CD14-positive monocyte (primary cell): ENCODE measurements at regions not wholly inside any gene's neighbourhood (a gene's known extent, or its start where the extent isn't known, plus 50 kb on each side); places are given as distances from the start of the nearest gene placed in this dataset.

ENCODE experiments used
- DNase-seq, 3 donors: peaks; one replicate each; pipeline ENCODE4 v3.0.0-alpha.2; 2011 to 2022
- H2AFZ ChIP-seq: 2 replicates; pipeline ENCODE4 v1.6.0; 2012; ENCODE audit warnings: mild to moderate bottlenecking, low read depth, low read length, inconsistent platforms; ENCODE audit not compliant: insufficient read depth, poor library complexity, severe bottlenecking
- H3K27ac ChIP-seq, 2 donors: 1 replicate in 1 of 2; 2 replicates in 1 of 2; pipeline ENCODE4 v1.5.1; 2012 to 2013; ENCODE audit warnings: low read length in 2 of 2, control low read depth in 1 of 2, inconsistent platforms in 1 of 2, low read depth in 1 of 2, mild to moderate bottlenecking in 1 of 2
- H3K27me3 ChIP-seq, 2 donors: one replicate each; pipeline versions ENCODE4 v1.6.0 to v1.6.1; 2011 to 2013; ENCODE audit warnings: low read length in 2 of 2; ENCODE audit not compliant: control insufficient read depth in 2 of 2, insufficient read depth in 2 of 2
- H3K36me3 ChIP-seq, 2 donors: replicated peaks in 1 of 2; 1 replicate in 1 of 2; 2 replicates in 1 of 2; pipeline versions ENCODE4 v1.5.1 to v1.6.1; 2012 to 2013; ENCODE audit warnings: low read length in 2 of 2, control low read depth in 1 of 2, inconsistent platforms in 1 of 2, mild to moderate bottlenecking in 1 of 2; ENCODE audit not compliant: insufficient read depth in 2 of 2, control insufficient read depth in 1 of 2
- H3K4me1 ChIP-seq, 2 donors: 1 replicate in 1 of 2; 2 replicates in 1 of 2; pipeline versions ENCODE4 v1.5.1 to v1.6.1; 2012 to 2013; ENCODE audit warnings: low read length in 2 of 2, control low read depth in 1 of 2, inconsistent platforms in 1 of 2, mild to moderate bottlenecking in 1 of 2, moderate library complexity in 1 of 2; ENCODE audit not compliant: insufficient read depth in 2 of 2, control insufficient read depth in 1 of 2
- H3K4me2 ChIP-seq: replicated peaks from 2 replicates; pipeline ENCODE3; 2012; ENCODE audit warnings: low read length, moderate library complexity, mild to moderate bottlenecking; ENCODE audit not compliant: poor library complexity, severe bottlenecking; ENCODE audit errors: extremely low read depth
- H3K4me3 ChIP-seq, 3 experiments: fragments of 200-600 bp in 1 of 3; sonication (generic) in 1 of 3; replicated peaks in 1 of 3; 1 replicate in 2 of 3; 2 replicates in 1 of 3; pipeline ENCODE4 v1.5.1; 2011 to 2013; ENCODE audit warnings: low read length in 3 of 3, mild to moderate bottlenecking in 3 of 3, control low read depth in 2 of 3, low read depth in 2 of 3, inconsistent platforms in 1 of 3, moderate library complexity in 1 of 3
- H3K79me2 ChIP-seq: 2 replicates; pipeline ENCODE4 v1.6.0; 2012; ENCODE audit warnings: mild to moderate bottlenecking, control low read depth, inconsistent platforms, low read length, moderate library complexity; ENCODE audit not compliant: insufficient read depth
- H3K9ac ChIP-seq: 2 replicates; pipeline ENCODE4 v1.6.0; 2017; ENCODE audit warnings: low read length, mild to moderate bottlenecking; ENCODE audit not compliant: insufficient read depth, poor library complexity, severe bottlenecking
- H3K9me3 ChIP-seq, 2 donors: replicated peaks in 1 of 2; 1 replicate in 1 of 2; 2 replicates in 1 of 2; pipeline versions ENCODE4 v1.5.1 to v1.6.1; 2012 to 2013; ENCODE audit warnings: low read length in 2 of 2, control low read depth in 1 of 2; ENCODE audit not compliant: control insufficient read depth in 1 of 2, insufficient read depth in 1 of 2
- H4K20me1 ChIP-seq: 2 replicates; pipeline ENCODE4 v1.6.0; 2012; ENCODE audit warnings: mild to moderate bottlenecking, low read length, control low read depth, moderate library complexity; ENCODE audit not compliant: insufficient read depth
- H3K27ac Mint-ChIP-seq, 7 donors: one replicate each; pipeline ENCODE4 v1.8.0; 2020; ENCODE audit warnings: mild to moderate bottlenecking in 7 of 7, mixed read lengths in 7 of 7, moderate library complexity in 6 of 7, inconsistent platforms in 2 of 7
- H3K27me3 Mint-ChIP-seq, 3 donors: one replicate each; pipeline ENCODE4 v1.8.0; 2021 to 2022; ENCODE audit warnings: low read depth in 3 of 3, mild to moderate bottlenecking in 3 of 3, mixed read lengths in 3 of 3, moderate library complexity in 3 of 3, inconsistent platforms in 1 of 3
- H3K36me3 Mint-ChIP-seq, 2 donors: one replicate each; pipeline ENCODE4 v1.8.0; 2020; ENCODE audit warnings: mixed read lengths in 2 of 2, inconsistent platforms in 1 of 2, mild to moderate bottlenecking in 1 of 2
- H3K4me1 Mint-ChIP-seq: one replicate; pipeline ENCODE4 v1.8.0; 2020; ENCODE audit warnings: mild to moderate bottlenecking, mixed read lengths
- H3K4me3 Mint-ChIP-seq, 2 donors: one replicate each; pipeline ENCODE4 v1.8.0; 2020; ENCODE audit warnings: mild to moderate bottlenecking in 2 of 2, mixed read lengths in 2 of 2, moderate library complexity in 1 of 2
- H3K9me3 Mint-ChIP-seq, 7 donors: one replicate each; pipeline ENCODE4 v1.8.0; 2020 to 2022; ENCODE audit warnings: mixed read lengths in 7 of 7, mild to moderate bottlenecking in 6 of 7, moderate library complexity in 6 of 7, inconsistent platforms in 2 of 7
- CTCF ChIP-seq: fragments of 200-600 bp; IDR thresholded peaks from one replicate; pipeline ENCODE4 v1.8.0; 2022; ENCODE audit warnings: antibody characterized with exemption, mild to moderate bottlenecking
- WGBS: methylation state at CpG from one replicate; pipeline ENCODE4 v1.1.5; 2013; ENCODE audit warnings: missing lambda C conversion rate; ENCODE audit not compliant: insufficient coverage; 5-methylcytosine and 5-hydroxymethylcytosine counted together
- intact Hi-C, 2 donors: fragments of 100-400 bp; cut with micrococcal nuclease; formaldehyde crosslinking; loops; one replicate each; pipeline versions ENCODE4 v1.15.0 to v1.15.1; 2023

GRCh38 chr21:38956007-38956406 is 150.3 kb downstream of the ETS2 start:
- 96% methylated on average over 5 of the region's 6 CpGs for WGBS
- no peak for TF ChIP-seq CTCF
- H3K79me2 ChIP-seq, result no peaks in the 10 kb centered on the region
- intact Hi-C loops, result no loop called here
- H3K4me1 Mint-ChIP-seq, result peaks cover 29% of the 10 kb centered on the region
- H2AFZ ChIP-seq, result no peak overlapping the region
- no peaks in the 10 kb centered on the region for H3K36me3 Mint-ChIP-seq
- no peak for DNase-seq
- H3K36me3 ChIP-seq, result no peaks in the 10 kb centered on the region
- no peak overlapping the region for H3K27ac ChIP-seq
- H4K20me1 ChIP-seq, result no peaks in the 10 kb centered on the region
- no peaks in the 10 kb centered on the region for H3K9me3 Mint-ChIP-seq
- peaks cover 0 to 3% (median 2%) of the 10 kb centered on the region in 3 donors for H3K27me3 Mint-ChIP-seq
- no peaks in the 10 kb centered on the region for H3K9me3 ChIP-seq
- H3K4me1 ChIP-seq, result peaks cover 17 to 28% of the 10 kb centered on the region in 2 donors
- no peak overlapping the region for H3K4me2 ChIP-seq
- H3K27ac Mint-ChIP-seq, result no peak overlapping the region
- H3K4me3 Mint-ChIP-seq, result no peak overlapping the region
- H3K4me3 ChIP-seq, result no peak overlapping the region
- H3K27me3 ChIP-seq, result no peaks in the 10 kb centered on the region
- no peak overlapping the region for H3K9ac ChIP-seq

GRCh38 chr21:38955495-38955894 is 149.8 kb downstream of the ETS2 start:
- TF ChIP-seq CTCF, result no peak
- intact Hi-C loops, result no loop called here

More at GRCh38 chr21:38955495-38955894, 149.8 kb downstream of the ETS2 start:
- no peak overlapping the region for H3K9ac ChIP-seq
- no peak overlapping the region for H2AFZ ChIP-seq
- H3K4me1 Mint-ChIP-seq, result peaks cover 29% of the 10 kb centered on the region
- no peak for DNase-seq
- peaks cover 0 to 3% (median 2%) of the 10 kb centered on the region in 3 donors for H3K27me3 Mint-ChIP-seq
- peaks cover 0 to 2% of the 10 kb centered on the region in 2 donors for H3K9me3 ChIP-seq
- no peaks in the 10 kb centered on the region for H4K20me1 ChIP-seq
- H3K4me3 ChIP-seq, result no peak overlapping the region
- 97% methylated on average over 6 of the region's 8 CpGs for WGBS
- no peaks in the 10 kb centered on the region for H3K36me3 Mint-ChIP-seq
- H3K4me1 ChIP-seq, result peaks cover 17 to 32% of the 10 kb centered on the region in 2 donors
- H3K4me2 ChIP-seq, result no peak overlapping the region
- no peaks in the 10 kb centered on the region for H3K79me2 ChIP-seq
- H3K9me3 Mint-ChIP-seq, result peaks cover 0 to 2% (median under 1%) of the 10 kb centered on the region in 7 donors
- no peak overlapping the region for H3K27ac ChIP-seq
- no peak overlapping the region for H3K4me3 Mint-ChIP-seq
- no peaks in the 10 kb centered on the region for H3K36me3 ChIP-seq
- no peaks in the 10 kb centered on the region for H3K27me3 ChIP-seq
- H3K27ac Mint-ChIP-seq, result no peak overlapping the region
